Fibroblast of skin of right quadriceps (primary cell): ENCODE measurements at regions not wholly inside any gene's neighbourhood (a gene's known extent, or its start where the extent isn't known, plus 50 kb on each side); places are given as distances from the start of the nearest gene placed in this dataset.

ENCODE experiments used
- DNase-seq: peaks from one replicate; pipeline ENCODE4 v3.0.0-alpha.2; 2013

DNA sequence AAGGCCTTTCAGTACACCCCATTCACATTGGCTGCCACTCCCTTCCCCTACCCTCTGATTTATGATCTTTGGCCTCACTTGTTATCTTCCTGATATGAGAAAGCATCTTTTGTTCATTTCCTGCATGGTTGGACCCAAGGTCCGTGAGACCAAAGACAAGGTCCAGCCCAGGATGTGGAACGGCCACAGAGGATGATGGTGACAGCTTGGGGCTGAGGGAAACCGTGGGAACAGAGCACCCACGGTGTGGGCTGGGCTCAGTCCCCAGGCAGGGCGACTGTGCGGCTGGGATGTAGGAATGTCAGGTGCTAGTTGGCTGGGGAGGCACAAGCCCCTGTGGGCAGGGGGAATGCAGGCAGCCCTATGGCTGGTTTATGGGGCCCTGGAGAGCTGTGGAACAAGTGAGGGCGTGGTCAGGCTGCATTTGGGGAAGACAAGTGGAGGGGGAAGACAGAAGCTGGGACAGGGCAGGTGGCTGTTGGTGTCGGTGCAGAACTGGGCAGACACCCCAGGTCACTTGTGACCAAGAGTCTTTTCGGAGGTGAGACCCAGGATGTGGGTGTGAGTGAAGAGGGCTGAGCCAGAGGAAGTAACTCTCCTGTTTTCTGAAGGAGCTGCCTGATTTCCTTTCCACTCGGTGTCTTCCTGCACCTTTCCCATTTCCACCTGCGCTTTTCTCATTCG, 51.7 kb upstream of the IGFBP3 start:
- DNase-seq, result no peak

DNA sequence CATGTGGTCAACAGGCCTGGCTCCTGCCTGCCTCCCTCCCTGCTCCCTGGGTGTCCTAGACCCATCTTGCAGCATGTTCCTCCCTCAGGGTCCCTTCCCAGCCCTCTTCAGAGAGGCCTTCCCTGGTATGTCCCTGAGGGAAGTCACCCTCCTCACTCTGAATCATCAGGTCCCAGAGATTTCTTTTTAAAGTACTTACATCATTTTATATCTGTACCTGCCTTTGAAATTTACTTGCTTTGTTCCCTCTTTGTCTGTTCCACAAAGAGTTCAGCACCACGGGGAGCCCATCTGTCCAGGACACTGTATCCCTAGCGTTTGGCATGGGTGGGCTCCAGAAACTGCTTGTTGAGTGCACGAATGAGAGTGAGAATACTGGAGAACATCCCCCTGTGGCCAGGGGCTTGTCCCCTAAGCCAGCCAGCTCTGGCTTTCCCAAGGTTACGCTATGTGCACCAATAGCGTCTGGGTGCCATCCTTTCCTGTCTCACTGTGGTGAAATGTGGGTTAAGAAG, 50.6 kb upstream of the IGFBP3 start:
- DNase-seq, result no peak

DNA sequence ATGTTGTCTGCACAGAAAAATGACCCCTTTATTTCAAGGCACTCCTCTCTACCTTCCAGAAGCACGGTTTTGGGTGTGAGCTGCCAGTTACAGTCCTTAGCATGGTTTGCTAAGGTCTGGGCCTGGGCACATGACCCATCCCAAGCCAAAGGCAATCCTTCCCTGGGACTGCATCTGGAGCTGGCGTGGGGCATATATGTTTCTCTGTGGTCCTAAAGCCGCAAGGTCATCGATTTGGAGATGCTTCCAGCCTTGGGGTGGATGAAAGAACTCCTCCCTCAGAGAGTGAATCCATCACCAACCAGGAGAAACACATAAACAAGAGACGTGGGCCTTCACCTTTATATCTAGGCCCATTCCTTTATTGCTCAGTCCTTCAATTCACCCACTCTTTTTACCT, 50.1 kb upstream of the IGFBP3 start:
- DNase-seq, result no peak
